ENCODE measurements at regions not wholly inside any gene's neighbourhood (a gene's known extent, or its start where the extent isn't known, plus 50 kb on each side); places are given as distances from the start of the nearest gene placed in this dataset.
"Not testable (repeated sequence)": the region's sequence is repeated elsewhere in the genome, so short reads cannot be mapped to it uniquely, and the experiment has no call there.

GRCh38 chrX:106290778-106291177 lies 122.7 kb downstream of the PWWP3B start:
- H3K9me3 Mint-ChIP-seq, H3K4me3 Mint-ChIP-seq: not testable (repeated sequence)

GRCh38 chrX:106291779-106292390 lies 123.8 kb downstream of the PWWP3B start:
- H3K4me1 Mint-ChIP-seq (ENCODE audit: low read depth); H3K9me3 Mint-ChIP-seq; H3K27ac Mint-ChIP-seq; H3K27me3 Mint-ChIP-seq (ENCODE audit: low read depth); H3K4me3 Mint-ChIP-seq; CTCF ChIA-PET; H3K36me3 Mint-ChIP-seq (ENCODE audit: low read depth); intact Hi-C loops (cut with micrococcal nuclease); DNase-seq: not testable (repeated sequence)

More at GRCh38 chrX:106290778-106291177, 122.7 kb downstream of the PWWP3B start:
- H3K27me3 Mint-ChIP-seq (ENCODE audit: low read depth); DNase-seq; CTCF ChIA-PET; H3K4me1 Mint-ChIP-seq (ENCODE audit: low read depth); intact Hi-C loops (cut with micrococcal nuclease); H3K36me3 Mint-ChIP-seq (ENCODE audit: low read depth); H3K27ac Mint-ChIP-seq: not testable (repeated sequence)

- CTCF ChIA-PET, result no interaction called here
- no peak for DNase-seq
- H3K4me1 Mint-ChIP-seq (ENCODE audit: low read depth), result no peaks in the 10 kb centered on the region
- H3K27ac Mint-ChIP-seq, result no peak overlapping the region
- H3K36me3 Mint-ChIP-seq (ENCODE audit: low read depth), result no peaks in the 10 kb centered on the region
- no peaks in the 10 kb centered on the region for H3K9me3 Mint-ChIP-seq
- H3K4me3 Mint-ChIP-seq, result no peak overlapping the region
- intact Hi-C loops (cut with micrococcal nuclease), result loop anchor here (10.0 kb wide), 1 partner anchor 45 kb away; no protein-coding TSS in a partner anchor
- no peaks in the 10 kb centered on the region for H3K27me3 Mint-ChIP-seq (ENCODE audit: low read depth)
Observed at GRCh38 chrX:106300239-106300638, 132.1 kb downstream of the PWWP3B start.

- no peak overlapping the region for H3K27ac Mint-ChIP-seq
- no peak for DNase-seq
- H3K9me3 Mint-ChIP-seq, result no peaks in the 10 kb centered on the region
- H3K27me3 Mint-ChIP-seq (ENCODE audit: low read depth), result no peaks in the 10 kb centered on the region
- CTCF ChIA-PET, result no interaction called here
- intact Hi-C loops (cut with micrococcal nuclease), result loop anchor here (10.0 kb wide), 1 partner anchor 46 kb away; no protein-coding TSS in a partner anchor
- no peaks in the 10 kb centered on the region for H3K36me3 Mint-ChIP-seq (ENCODE audit: low read depth)
- H3K4me1 Mint-ChIP-seq (ENCODE audit: low read depth), result no peaks in the 10 kb centered on the region
- no peak overlapping the region for H3K4me3 Mint-ChIP-seq
Observed at GRCh38 chrX:106300656-106301055, 132.6 kb downstream of the PWWP3B start.

DNA sequence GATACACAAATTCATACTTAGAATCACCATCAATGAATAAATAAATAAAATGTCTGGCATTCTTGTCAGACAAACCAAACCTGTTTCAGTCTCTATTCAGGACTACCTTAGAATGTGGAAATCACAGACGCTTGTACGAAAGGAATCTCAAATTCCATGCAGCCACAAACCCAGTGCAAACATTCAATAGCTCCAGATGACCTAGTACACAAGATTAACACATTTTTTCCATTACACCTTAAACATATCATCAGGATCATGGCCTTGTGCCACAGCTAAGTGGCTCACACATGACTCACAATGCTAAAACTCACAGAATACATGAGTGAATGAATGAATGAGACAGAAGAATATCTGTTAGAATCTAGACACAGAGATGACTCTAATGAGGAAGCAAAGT lies 134.2 kb downstream of the PWWP3B start:
- no peak for DNase-seq
- no peak overlapping the region for H3K4me3 Mint-ChIP-seq
- H3K36me3 Mint-ChIP-seq (ENCODE audit: low read depth), result no peaks in the 10 kb centered on the region
- intact Hi-C loops (cut with micrococcal nuclease), result loop anchor here (10.0 kb wide), 1 partner anchor 48 kb away; no protein-coding TSS in a partner anchor
- H3K9me3 Mint-ChIP-seq, result no peaks in the 10 kb centered on the region
- no peaks in the 10 kb centered on the region for H3K4me1 Mint-ChIP-seq (ENCODE audit: low read depth)
- H3K27me3 Mint-ChIP-seq (ENCODE audit: low read depth), result no peaks in the 10 kb centered on the region
- CTCF ChIA-PET, result no interaction called here
- H3K27ac Mint-ChIP-seq, result no peak overlapping the region

DNA sequence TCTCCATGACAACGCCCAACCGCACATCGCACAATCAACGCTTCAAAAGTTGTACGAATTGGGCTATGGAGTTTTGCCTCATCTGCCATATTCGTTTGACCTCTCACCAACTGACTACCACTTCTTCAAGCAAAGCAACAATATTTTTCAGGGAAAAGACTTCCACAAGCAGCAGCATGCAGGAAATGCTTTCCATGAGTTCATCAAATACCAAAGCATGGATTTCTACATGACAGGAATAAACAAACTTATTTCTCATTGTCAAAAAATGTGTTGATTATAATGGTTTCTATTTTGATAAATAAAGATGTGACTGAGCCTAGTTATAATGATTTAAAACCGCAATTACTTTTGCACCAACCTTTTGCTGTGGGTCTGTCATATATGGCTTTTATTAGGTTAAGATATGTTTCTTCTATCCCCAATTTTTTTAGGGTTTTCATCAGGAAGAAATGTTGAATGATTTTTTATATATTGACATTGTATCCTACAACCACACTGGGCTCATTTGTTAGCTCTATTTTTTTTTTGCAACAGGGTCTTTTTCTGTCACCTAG lies 138.4 kb downstream of the PWWP3B start:
- H3K27me3 Mint-ChIP-seq (ENCODE audit: low read depth), result no peaks in the 10 kb centered on the region
- CTCF ChIA-PET, result no interaction called here
- DNase-seq, result no peak
- no peaks in the 10 kb centered on the region for H3K36me3 Mint-ChIP-seq (ENCODE audit: low read depth)
- no peak overlapping the region for H3K4me3 Mint-ChIP-seq
- intact Hi-C loops (cut with micrococcal nuclease), result loop anchor here (10.0 kb wide), 1 partner anchor 52 kb away; no protein-coding TSS in a partner anchor
- H3K9me3 Mint-ChIP-seq, result no peaks in the 10 kb centered on the region
- no peaks in the 10 kb centered on the region for H3K4me1 Mint-ChIP-seq (ENCODE audit: low read depth)
- no peak overlapping the region for H3K27ac Mint-ChIP-seq

DNA sequence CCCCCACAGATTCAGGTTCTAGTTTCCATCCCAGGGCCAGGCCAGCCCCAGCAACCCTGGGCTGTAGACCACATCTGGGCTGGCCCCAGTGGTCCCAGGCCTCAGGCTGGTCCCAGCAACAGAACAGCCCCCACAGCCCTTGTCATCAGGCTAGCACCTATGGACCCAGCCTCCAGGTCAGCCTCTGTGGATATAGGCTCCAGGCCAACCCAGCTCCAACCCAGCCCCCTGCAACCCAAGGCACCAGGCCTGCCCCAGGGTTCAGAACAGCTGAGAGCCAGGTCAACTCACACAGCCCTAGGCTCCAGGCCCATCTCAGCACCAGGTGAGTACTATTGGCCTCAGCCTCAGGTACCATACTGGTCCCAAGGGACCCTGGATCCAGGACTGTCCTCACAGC lies 155.3 kb downstream of the PWWP3B start:
- intact Hi-C loops (cut with micrococcal nuclease), result no loop called here
- no peak for DNase-seq
- H3K4me1 Mint-ChIP-seq (ENCODE audit: low read depth), result no peaks in the 10 kb centered on the region
- no peaks in the 10 kb centered on the region for H3K36me3 Mint-ChIP-seq (ENCODE audit: low read depth)
- H3K9me3 Mint-ChIP-seq, result no peaks in the 10 kb centered on the region
- CTCF ChIA-PET, result no interaction called here
- no peak overlapping the region for H3K4me3 Mint-ChIP-seq
- no peaks in the 10 kb centered on the region for H3K27me3 Mint-ChIP-seq (ENCODE audit: low read depth)
- no peak overlapping the region for H3K27ac Mint-ChIP-seq

DNA sequence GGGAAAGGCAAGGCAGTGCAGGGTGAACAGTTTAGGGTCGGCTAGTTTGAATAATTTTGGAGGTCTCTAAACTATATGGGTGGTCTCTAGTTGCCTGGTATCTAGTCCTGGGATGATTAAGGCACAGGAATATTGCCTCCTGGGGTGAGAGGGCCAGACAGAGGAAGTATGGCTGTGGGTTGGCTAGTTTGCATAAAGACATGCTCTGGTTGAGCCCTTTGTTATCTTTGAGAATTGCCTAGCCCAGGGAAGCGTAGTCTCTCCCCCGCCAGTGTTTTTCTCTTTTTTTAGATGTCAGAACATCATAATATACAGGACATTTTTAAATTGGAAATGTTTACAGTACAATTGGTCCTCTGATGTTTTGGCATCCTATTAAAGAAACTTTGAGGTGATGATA lies 163.5 kb downstream of the PWWP3B start:
- Mint-ChIP-seq H3K9me3 (no peaks in the 10 kb centered on the region), H3K27me3 (ENCODE audit: low read depth) (no peaks in the 10 kb centered on the region), H3K27ac (no peak overlapping the region), H3K36me3 (ENCODE audit: low read depth) (no peaks in the 10 kb centered on the region), H3K4me1 (ENCODE audit: low read depth) (no peaks in the 10 kb centered on the region), H3K4me3 (no peak overlapping the region)
- intact Hi-C loops (cut with micrococcal nuclease), result no loop called here
- CTCF ChIA-PET, result no interaction called here
- DNase-seq, result no peak

GRCh38 chrX:106341823-106342222 lies 173.7 kb downstream of the PWWP3B start:
- Mint-ChIP-seq H3K36me3 (ENCODE audit: low read depth) (no peaks in the 10 kb centered on the region), H3K9me3 (no peaks in the 10 kb centered on the region), H3K27ac (no peak overlapping the region), H3K27me3 (ENCODE audit: low read depth) (no peaks in the 10 kb centered on the region), H3K4me3 (no peak overlapping the region), H3K4me1 (ENCODE audit: low read depth) (no peaks in the 10 kb centered on the region)
- CTCF ChIA-PET, result no interaction called here
- intact Hi-C loops (cut with micrococcal nuclease), result no loop called here
- no peak for DNase-seq

DNA sequence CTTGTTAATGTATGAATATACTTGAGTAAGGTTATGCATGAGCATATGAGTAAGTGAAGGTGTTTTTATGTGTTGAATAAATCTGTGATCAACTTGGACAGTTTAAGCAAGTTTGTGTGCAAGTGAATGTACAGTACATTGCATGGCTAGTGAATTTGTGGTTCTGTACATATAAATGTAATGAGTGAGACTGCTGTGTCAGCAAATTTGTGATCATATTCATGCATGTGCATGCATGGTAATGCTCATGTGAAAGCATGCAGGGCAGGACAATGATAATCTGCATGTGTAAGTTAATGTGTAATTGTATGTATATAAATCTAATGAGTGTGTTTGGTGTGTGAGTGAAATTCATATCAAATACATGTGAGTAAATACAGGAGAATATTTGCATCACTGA lies 188.5 kb downstream of the PWWP3B start:
- H3K9me3 Mint-ChIP-seq, result no peaks in the 10 kb centered on the region
- H3K27ac Mint-ChIP-seq, result no peak overlapping the region
- H3K36me3 Mint-ChIP-seq (ENCODE audit: low read depth), result no peaks in the 10 kb centered on the region
- no peak for DNase-seq
- no peak overlapping the region for H3K4me3 Mint-ChIP-seq
- H3K27me3 Mint-ChIP-seq (ENCODE audit: low read depth), result no peaks in the 10 kb centered on the region
- CTCF ChIA-PET, result no interaction called here
- no peaks in the 10 kb centered on the region for H3K4me1 Mint-ChIP-seq (ENCODE audit: low read depth)
- intact Hi-C loops (cut with micrococcal nuclease), result no loop called here

DNA sequence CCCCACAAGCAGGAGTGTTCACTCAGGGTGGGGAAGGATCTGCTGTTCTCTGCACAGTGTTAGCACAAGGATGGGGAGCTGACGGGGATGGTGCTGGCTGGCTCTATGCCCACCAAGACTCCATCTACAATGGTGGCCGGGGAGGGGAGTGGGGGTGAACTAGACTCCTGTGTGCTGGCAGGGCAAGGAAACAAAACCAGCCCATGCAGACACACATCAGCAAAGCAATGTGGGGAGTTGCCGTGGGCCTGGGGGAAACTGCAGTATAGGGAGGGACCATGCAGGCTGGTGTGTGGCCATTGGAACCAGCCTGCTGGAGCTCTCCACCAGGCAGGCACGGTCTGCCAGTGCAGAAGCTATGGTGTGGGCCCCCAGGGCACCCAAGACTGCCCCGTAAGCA lies 195.1 kb downstream of the PWWP3B start:
- no peak for DNase-seq
- H3K36me3 Mint-ChIP-seq (ENCODE audit: low read depth), result no peaks in the 10 kb centered on the region
- H3K4me1 Mint-ChIP-seq (ENCODE audit: low read depth), result no peaks in the 10 kb centered on the region
- H3K4me3 Mint-ChIP-seq, result no peak overlapping the region
- CTCF ChIA-PET, result no interaction called here
- no peaks in the 10 kb centered on the region for H3K27me3 Mint-ChIP-seq (ENCODE audit: low read depth)
- no peaks in the 10 kb centered on the region for H3K9me3 Mint-ChIP-seq
- intact Hi-C loops (cut with micrococcal nuclease), result no loop called here
- H3K27ac Mint-ChIP-seq, result no peak overlapping the region

DNA sequence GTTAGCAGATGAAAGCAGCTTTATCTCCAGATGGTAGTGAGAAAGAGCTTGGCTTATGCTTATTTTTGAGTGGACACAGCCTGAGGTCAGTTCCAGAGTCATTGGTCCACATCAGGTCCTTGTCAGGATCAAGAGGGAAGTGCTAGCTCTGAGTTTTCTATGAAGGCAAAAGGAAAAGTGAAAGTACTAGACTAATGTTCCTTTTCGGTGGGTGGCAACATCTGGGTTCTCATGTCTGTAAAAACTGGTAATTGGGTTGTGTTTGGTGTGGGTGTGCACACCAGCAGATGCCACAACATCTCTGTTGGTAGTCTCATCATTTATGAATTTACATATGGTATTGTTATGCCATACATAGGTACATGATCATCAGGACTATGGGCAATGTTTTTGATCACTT lies 210.5 kb downstream of the PWWP3B start:
- CTCF ChIA-PET, result no interaction called here
- Mint-ChIP-seq H3K9me3 (no peaks in the 10 kb centered on the region), H3K4me1 (ENCODE audit: low read depth) (no peaks in the 10 kb centered on the region), H3K36me3 (ENCODE audit: low read depth) (no peaks in the 10 kb centered on the region), H3K27ac (no peak overlapping the region), H3K4me3 (no peak overlapping the region), H3K27me3 (ENCODE audit: low read depth) (no peaks in the 10 kb centered on the region)
- no peak for DNase-seq
- intact Hi-C loops (cut with micrococcal nuclease), result no loop called here

GRCh38 chrX:106391284-106391911 lies 220.4 kb upstream of the RADX start:
- DNase-seq, result no peak
- H3K27ac Mint-ChIP-seq, result no peak overlapping the region
- H3K4me3 Mint-ChIP-seq, result no peak overlapping the region
- H3K36me3 Mint-ChIP-seq (ENCODE audit: low read depth), result no peaks in the 10 kb centered on the region
- H3K9me3 Mint-ChIP-seq, result no peaks in the 10 kb centered on the region
- CTCF ChIA-PET, result no interaction called here
- no peaks in the 10 kb centered on the region for H3K4me1 Mint-ChIP-seq (ENCODE audit: low read depth)
- intact Hi-C loops (cut with micrococcal nuclease), result no loop called here
- no peaks in the 10 kb centered on the region for H3K27me3 Mint-ChIP-seq (ENCODE audit: low read depth)
